HCT116 (cell line): ENCODE measurements at regions not wholly inside any gene's neighbourhood (a gene's known extent, or its start where the extent isn't known, plus 50 kb on each side); places are given as distances from the start of the nearest gene placed in this dataset.

Experiments used
- CEBPB ChIP-seq: IDR thresholded peaks from 2 replicates; pipeline ENCODE4 v1.6.1; 2012; ENCODE audit warnings: low read depth
- CTCF ChIP-seq, 3 experiments: fragments of 200-600 bp in 1 of 3; sonication (generic) in 1 of 3; IDR thresholded peaks in 2 of 3; conservative IDR thresholded peaks in 1 of 3; 2 replicates each; pipeline ENCODE4 v1.5.1; 2012 to 2017; ENCODE audit warnings: low read depth in 2 of 3, low read length in 2 of 3, antibody characterized with exemption in 1 of 3, borderline replicate concordance in 1 of 3, control low read depth in 1 of 3, mild to moderate bottlenecking in 1 of 3, mixed read lengths in 1 of 3, mixed run types in 1 of 3, moderate library complexity in 1 of 3; ENCODE audit not compliant: insufficient read depth in 1 of 3
- EZH2phosphoT487 ChIP-seq: fragments of 200-600 bp; IDR thresholded peaks from 2 replicates; pipeline ENCODE4 v1.6.1; 2018; ENCODE audit warnings: antibody characterized with exemption, borderline replicate concordance
- FOSL1 ChIP-seq: IDR thresholded peaks from 2 replicates; pipeline ENCODE4 v1.6.1; 2012; ENCODE audit warnings: low read depth
- POLR2A ChIP-seq: IDR thresholded peaks from 2 replicates; pipeline ENCODE4 v1.7.0; 2011; ENCODE audit warnings: borderline replicate concordance; ENCODE audit not compliant: insufficient read depth, insufficient read length; ENCODE audit errors: extremely low read depth
- POLR2AphosphoS5 ChIP-seq: IDR thresholded peaks from 2 replicates; pipeline ENCODE4 v1.6.1; 2011; ENCODE audit warnings: mild to moderate bottlenecking, low read depth, low read length, moderate library complexity
- RAD21 ChIP-seq: IDR thresholded peaks from 2 replicates; pipeline ENCODE4 v1.6.1; 2012; ENCODE audit warnings: low read depth, mild to moderate bottlenecking
- YY1 ChIP-seq: IDR thresholded peaks from 2 replicates; pipeline ENCODE4 v1.6.1; 2011; ENCODE audit warnings: low read length, low read depth, moderate library complexity, mild to moderate bottlenecking; ENCODE audit not compliant: insufficient replicate concordance; ENCODE audit errors: extremely low read depth
- ZBTB33 ChIP-seq: IDR thresholded peaks from 2 replicates; pipeline ENCODE4 v1.6.1; 2011; ENCODE audit warnings: mild to moderate bottlenecking, low read length, moderate library complexity; ENCODE audit not compliant: insufficient replicate concordance; ENCODE audit errors: extremely low read depth

DNA sequence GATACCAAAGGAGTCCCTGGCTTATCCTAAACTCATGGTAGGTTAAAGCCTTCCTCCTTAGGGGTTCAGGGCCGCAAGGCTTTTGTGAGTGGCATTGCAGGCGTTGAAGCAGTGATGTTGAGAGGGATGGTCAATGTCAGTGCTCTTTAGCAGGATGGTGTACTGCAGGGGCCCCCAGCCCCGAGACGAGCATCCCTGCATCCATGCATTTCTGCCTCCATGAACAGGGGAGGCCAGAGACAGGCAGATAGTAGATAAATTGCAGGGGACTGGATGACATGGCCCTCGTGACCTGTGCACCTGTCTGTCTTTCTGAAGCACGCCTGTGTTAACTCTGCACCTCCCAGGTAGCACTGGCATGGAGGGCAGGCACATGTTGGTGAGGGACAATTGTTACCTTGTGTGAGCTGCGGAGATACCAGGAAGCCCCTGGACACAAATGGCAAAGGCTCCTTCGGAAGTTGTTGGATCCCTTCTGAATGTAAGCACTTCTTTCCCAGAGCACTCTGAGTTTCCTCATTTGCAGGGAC lies 133.5 kb downstream of the SNRPN start:
- TF ChIP-seq POLR2AphosphoS5 (no peak), POLR2A (no peak), RAD21 (no peak), ZBTB33 (no peak), CTCF (IDR thresholded peaks at IDR 0.05 in 2 of 3, conservative IDR thresholded peaks at IDR 0.05 in 1 of 3; ENCODE audit: borderline replicate concordance in 1 of 3, insufficient read depth in 1 of 3, low read depth in 2 of 3, low read length in 2 of 3) (no peak), EZH2phosphoT487 (no peak), FOSL1 (no peak), CEBPB (no peak), YY1 (no peak)
